Fibroblast of villous mesenchyme (primary cell): ENCODE measurements at regions not wholly inside any gene's neighbourhood (a gene's known extent, or its start where the extent isn't known, plus 50 kb on each side); places are given as distances from the start of the nearest gene placed in this dataset.

Experiments used
- DNase-seq: peaks from one replicate; pipeline ENCODE4 v3.0.0-alpha.2; 2010; ENCODE audit warnings: low read depth
- H3K4me3 ChIP-seq: 2 replicates; pipeline ENCODE4 v1.5.1; 2011; ENCODE audit warnings: low read depth, mild to moderate bottlenecking, low read length
- CTCF ChIP-seq: IDR thresholded peaks from 2 replicates; pipeline ENCODE4 v1.5.1; 2012; ENCODE audit warnings: low read depth, mild to moderate bottlenecking, low read length; ENCODE audit not compliant: insufficient read depth

DNA sequence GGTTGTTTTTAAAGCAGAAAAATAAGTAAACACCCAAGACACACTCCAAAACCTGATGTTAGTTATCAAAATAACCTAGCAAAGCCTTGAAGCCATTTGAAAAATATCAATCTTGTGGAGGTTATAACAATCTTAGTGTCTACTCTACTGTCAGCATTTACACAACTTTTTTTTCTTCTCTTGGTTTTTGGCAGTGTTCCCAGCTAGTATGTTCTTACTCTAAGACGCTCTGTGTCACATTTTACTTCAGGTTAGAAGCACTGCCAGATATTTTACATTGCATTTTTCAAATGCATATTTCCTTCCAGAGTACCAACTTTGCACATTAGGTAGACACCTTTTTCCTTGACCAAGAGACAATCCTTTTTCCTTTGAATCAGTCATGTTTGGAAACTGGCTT is 114.0 kb upstream of the INPP4B start:
- DNase-seq, result peak; percentile 15
- TF ChIP-seq CTCF, result no peak
- H3K4me3 ChIP-seq, result no peak overlapping the region

DNA sequence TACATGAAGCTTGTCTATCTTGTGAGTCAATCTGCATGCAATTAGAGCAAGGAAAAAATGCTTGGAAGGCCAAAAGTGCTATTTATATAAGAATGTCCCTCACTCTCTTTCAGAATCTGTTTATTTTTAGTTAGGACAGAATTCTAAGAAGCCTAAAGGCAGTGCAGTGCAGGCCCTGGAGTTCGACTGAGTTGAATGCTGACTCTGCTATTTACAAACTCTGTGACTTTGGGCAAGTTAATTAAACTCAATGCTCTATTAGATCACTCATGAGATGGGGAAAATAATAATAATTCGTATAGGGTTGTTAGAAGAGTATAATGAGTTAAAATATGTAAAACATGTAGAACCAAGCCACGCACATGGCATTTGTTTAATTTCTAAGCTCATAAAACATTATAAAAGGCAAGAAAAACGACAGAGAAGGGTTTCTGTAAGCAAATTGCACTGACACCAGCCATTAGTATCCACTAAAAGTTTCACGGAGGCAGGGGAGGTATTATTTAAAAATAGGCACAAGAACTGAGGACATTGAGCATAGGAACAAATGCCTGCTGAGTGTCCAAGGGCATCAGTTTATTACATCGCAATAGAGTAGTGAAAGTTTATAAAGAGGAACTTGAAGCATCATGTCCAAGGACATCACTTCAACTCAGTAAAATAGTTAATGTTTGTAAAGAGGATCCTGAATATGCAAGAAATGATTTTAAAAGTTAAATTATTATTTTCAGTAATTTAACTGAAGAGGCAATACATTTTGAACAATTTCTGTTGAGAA is 115.0 kb upstream of the INPP4B start:
- no peak for DNase-seq
- no peak overlapping the region for H3K4me3 ChIP-seq
- no peak for TF ChIP-seq CTCF

- peak; percentile 49 for DNase-seq
- no peak for TF ChIP-seq CTCF
- no peak overlapping the region for H3K4me3 ChIP-seq
Observed at GRCh38 chr4:142961866-142962265, 115.8 kb upstream of the INPP4B start.

- no peak for DNase-seq
- no peak for TF ChIP-seq CTCF
- no peak overlapping the region for H3K4me3 ChIP-seq
Observed at GRCh38 chr4:142974328-142974727, 128.2 kb upstream of the INPP4B start.

DNA sequence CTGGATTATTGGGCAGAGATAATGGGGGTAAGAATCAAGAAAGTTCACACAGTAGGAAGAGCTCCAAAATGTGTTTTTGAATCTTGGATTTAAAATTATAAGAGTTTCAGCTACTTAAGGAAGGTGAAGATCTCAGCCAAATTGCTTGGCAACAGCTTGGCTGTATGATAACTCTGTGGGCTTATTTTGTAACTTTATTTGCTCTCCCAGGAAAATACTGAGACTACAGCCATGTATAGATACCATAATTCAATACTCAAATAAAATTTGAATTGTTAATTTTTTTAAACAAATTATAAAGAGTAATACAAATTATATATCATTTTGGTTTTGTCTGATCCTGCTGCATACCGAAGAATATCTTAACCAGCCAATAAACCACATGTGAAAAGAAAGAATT is 129.5 kb upstream of the INPP4B start:
- H3K4me3 ChIP-seq, result no peak overlapping the region
- TF ChIP-seq CTCF, result no peak
- DNase-seq, result no peak

GRCh38 chr4:142976482-142976881 is 130.4 kb upstream of the INPP4B start:
- TF ChIP-seq CTCF, result no peak
- DNase-seq, result no peak
- H3K4me3 ChIP-seq, result no peak overlapping the region

- no peak for TF ChIP-seq CTCF
- no peak for DNase-seq
- no peak overlapping the region for H3K4me3 ChIP-seq
Observed at GRCh38 chr4:142977182-142977581, 131.1 kb upstream of the INPP4B start.
